Astrocyte (in vitro differentiated cells and primary cell): ENCODE measurements at regions not wholly inside any gene's neighbourhood (a gene's known extent, or its start where the extent isn't known, plus 50 kb on each side); places are given as distances from the start of the nearest gene placed in this dataset.

Source experiments
- CTCF ChIP-seq: IDR thresholded peaks from 2 replicates; pipeline ENCODE4 v1.5.1; 2011; ENCODE audit warnings: low read depth, mild to moderate bottlenecking, inconsistent platforms, low read length, moderate library complexity; ENCODE audit not compliant: insufficient read depth
- EZH2 ChIP-seq: IDR thresholded peaks from 2 replicates; pipeline ENCODE4 v1.6.1; 2012; ENCODE audit warnings: mild to moderate bottlenecking, low read length, inconsistent platforms; ENCODE audit not compliant: insufficient read depth

GRCh38 chr14:83478741-83479140, 1945.1 kb upstream of the SEL1L start:
- TF ChIP-seq CTCF (no peak), EZH2 (no peak)
